GM20000 (cell line): ENCODE measurements at regions not wholly inside any gene's neighbourhood (a gene's known extent, or its start where the extent isn't known, plus 50 kb on each side); places are given as distances from the start of the nearest gene placed in this dataset.

ENCODE experiments used
- DNase-seq: peaks from one replicate; pipeline ENCODE4 v3.0.0; 2012; ENCODE audit warnings: low spot score
- CTCF ChIP-seq: IDR thresholded peaks from 2 replicates; pipeline ENCODE4 v1.5.1; 2012; ENCODE audit warnings: mild to moderate bottlenecking, control low read depth; ENCODE audit errors: extremely low read depth, missing control alignments

DNA sequence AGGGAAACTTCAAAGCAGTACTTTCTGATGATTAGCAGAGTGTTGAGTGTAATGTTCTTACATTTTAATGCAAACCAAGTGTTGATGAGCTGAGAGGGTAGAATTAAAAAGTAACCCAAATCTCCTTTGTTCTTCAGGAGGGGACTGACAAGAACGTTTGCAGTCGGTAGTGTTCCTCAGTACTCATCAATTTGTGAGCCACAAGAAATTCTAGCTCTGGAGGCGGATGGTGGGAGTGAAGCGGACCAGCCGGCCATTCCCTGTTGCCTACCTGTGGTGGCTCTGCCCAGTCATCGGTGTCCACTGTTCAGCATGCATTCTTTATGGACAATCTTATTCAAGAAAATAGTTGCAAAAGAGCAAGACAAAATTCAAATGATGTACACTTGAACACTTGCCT, 438.6 kb upstream of the POU3F3 start:
- TF ChIP-seq CTCF, result no peak
- no peak for DNase-seq

DNA sequence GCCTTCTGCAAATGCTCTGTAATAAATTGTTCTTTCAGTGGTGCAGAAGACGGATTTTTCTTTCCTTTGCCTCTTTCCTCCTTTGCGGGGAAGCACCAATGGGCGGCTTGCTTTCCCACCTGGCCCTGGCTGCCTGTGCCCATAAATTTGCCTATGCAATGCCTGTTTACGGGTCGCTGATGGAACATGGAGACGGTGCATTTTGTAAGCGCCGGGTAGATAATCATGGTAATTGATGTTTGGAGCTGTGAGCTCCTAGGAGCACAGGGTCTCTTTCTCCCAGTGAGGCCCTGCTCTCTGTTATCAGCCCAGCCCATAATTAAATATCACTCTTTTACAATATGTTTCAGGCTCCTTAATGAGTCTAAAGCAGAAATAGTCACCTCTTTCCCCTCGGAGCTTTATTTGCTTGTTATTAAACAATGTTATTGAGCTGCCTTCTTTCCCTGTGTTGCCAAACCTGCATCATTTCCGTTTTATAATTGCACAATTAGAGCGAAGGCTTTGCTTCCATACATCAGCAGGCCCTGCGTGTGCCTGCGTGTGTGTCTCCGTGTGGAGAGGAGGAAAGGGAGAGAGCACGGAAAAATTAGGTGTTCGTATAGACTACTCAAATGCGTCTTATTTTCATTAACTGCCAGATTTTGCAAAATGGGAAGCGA, 437.4 kb upstream of the POU3F3 start:
- no peak for DNase-seq
- TF ChIP-seq CTCF, result no peak

DNA sequence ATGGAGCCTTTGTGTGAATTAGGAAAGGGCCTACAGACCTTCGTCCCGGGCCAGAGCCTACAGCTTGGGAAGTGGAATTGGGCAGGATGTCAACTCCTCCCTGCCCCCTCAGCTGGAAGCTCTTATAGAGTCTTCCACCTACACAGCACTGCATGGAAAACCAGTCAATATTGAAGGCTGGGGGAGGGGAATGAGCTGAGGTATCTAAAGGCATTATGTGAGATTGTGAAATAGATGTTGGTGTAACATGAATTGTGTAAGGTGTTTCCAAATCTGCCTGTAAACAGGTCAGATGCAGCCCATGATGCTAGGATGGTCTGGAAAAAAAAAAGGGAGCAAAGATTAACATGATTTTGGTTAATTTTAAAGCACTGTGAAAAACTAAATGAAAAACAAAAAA, 433.5 kb upstream of the POU3F3 start:
- no peak for TF ChIP-seq CTCF
- DNase-seq, result no peak

DNA sequence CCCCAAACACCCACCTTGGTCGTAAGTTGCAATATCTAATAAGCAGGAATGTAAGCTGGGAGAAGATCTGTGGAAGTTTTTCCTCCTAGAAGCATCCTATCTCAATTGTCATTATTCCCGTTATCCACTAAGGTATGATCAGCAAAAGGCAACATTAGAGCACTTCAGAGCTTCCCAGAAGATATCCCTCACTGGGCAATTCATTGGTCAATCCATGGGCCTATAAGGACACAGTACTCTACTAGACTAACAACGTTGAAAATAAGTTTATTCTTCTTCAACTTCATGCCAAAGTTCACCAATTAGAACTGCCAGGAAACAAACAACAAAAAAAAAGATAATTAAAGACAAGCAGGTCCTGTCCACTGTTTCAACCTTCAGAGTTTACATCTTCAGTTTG, 433.0 kb upstream of the POU3F3 start:
- no peak for DNase-seq
- no peak for TF ChIP-seq CTCF

GRCh38 chr2:104425850-104426595, 427.9 kb upstream of the POU3F3 start:
- DNase-seq, result no peak
- TF ChIP-seq CTCF, result no peak

GRCh38 chr2:104428155-104428554, 425.8 kb upstream of the POU3F3 start:
- no peak for DNase-seq
- TF ChIP-seq CTCF, result no peak

DNA sequence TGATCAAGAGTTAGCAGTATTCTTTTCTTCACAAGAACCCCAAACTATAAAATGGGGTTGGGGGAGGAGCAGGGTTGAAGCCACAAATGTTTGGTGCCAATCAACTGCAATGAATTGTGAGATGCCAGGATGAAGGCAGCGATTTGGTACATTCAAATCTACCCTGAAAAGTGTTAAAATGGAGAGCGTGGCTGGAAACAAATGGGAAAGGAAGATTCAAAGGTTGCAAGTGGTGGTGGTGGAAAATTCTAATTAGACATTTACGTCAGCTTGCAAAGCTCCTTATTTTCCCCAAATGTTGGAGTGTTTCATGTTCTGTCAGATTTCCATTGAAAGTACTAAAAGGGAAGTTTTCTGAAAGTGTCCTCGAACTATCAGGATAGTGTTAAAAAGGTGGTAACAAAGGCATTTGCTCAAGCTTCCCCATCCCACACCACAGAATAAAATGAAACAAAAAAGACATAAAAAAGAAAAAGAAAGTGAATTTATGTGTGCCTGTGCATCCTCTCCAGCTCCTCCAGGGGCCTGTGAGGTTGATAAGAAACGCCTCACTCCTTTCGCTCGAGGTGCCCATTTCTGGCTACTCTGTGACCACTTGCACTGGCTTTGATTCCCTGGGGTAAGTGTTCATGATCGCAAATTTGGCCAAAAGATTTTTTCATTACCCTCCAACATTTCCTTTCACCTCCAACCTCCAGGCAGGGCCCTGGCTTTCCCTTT, 424.1 kb upstream of the POU3F3 start:
- TF ChIP-seq CTCF, result no peak
- no peak for DNase-seq
